Endothelial cell (in vitro differentiated cells): ENCODE measurements at regions not wholly inside any gene's neighbourhood (a gene's known extent, or its start where the extent isn't known, plus 50 kb on each side); places are given as distances from the start of the nearest gene placed in this dataset.

Experiments
- DNase-seq: peaks from one replicate; pipeline ENCODE4 v3.0.0; 2021; ENCODE audit warnings: low spot score
- H3K27ac Mint-ChIP-seq: one replicate; pipeline ENCODE4 v1.8.0; 2021; ENCODE audit warnings: mixed read lengths, inconsistent platforms; ENCODE audit not compliant: unreplicated experiment
- H3K27me3 Mint-ChIP-seq: one replicate; pipeline ENCODE4 v1.8.0; 2021; ENCODE audit warnings: mild to moderate bottlenecking, moderate library complexity, mixed read lengths, inconsistent platforms; ENCODE audit not compliant: unreplicated experiment
- H3K36me3 Mint-ChIP-seq: one replicate; pipeline ENCODE4 v1.8.0; 2021; ENCODE audit warnings: mild to moderate bottlenecking, low read depth, mixed read lengths, inconsistent platforms; ENCODE audit not compliant: unreplicated experiment
- H3K4me1 Mint-ChIP-seq: one replicate; pipeline ENCODE4 v1.8.0; 2021; ENCODE audit warnings: mild to moderate bottlenecking, mixed read lengths, inconsistent platforms; ENCODE audit not compliant: unreplicated experiment
- H3K4me3 Mint-ChIP-seq: one replicate; pipeline ENCODE4 v1.8.0; 2021; ENCODE audit warnings: mild to moderate bottlenecking, mixed read lengths, inconsistent platforms; ENCODE audit not compliant: unreplicated experiment
- H3K9me3 Mint-ChIP-seq: one replicate; pipeline ENCODE4 v1.8.0; 2021; ENCODE audit warnings: mixed read lengths, inconsistent platforms; ENCODE audit not compliant: unreplicated experiment
- TF ChIP-seq, protein P1 (sequence below): fragments of 200-600 bp; sonication (generic); IDR thresholded peaks from one replicate; pipeline ENCODE4 v1.5.0; 2021; ENCODE audit warnings: antibody characterized with exemption; ENCODE audit not compliant: unreplicated experiment

DNA sequence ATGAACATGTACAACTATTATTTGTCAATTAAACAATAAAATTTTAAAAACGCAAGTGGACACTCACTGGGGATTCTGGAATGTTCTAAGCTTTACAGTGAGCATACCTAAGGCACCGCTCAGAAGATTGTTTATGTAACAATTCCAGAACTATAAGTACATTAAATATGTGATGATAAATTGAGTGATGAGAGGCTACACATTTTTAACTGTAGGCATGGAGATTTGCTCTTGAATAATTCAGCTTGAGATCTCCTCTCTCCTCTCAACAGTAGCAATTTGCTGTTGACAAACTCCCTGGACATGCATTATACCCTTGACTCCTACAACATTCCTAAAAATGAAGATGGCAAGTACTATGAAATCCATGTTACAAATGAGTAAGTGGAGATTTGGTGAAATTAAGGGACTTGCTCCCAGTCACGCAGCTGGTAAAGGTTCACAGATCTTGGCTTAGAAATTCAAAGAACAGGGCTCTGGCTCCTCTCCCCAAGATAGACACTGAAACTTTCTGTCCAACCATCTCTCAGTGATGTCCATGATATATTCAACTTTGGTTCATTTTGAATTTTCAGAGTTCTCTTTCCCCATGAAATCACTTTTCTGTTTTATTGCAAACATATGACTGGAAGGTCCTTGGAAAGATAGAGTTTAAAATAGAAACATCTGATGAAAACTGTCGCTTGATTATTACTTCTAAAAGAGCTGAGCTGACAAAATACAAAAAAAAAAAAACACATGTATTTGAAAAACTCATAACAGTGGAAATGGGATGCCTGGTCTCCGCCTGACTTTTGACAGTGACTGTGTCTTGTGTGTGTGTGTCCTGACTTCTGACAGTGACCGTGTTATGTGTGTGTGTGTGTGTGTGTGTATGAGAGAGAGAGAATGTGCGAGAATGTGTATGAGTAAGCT is 488.3 kb downstream of the TNS3 start:
- no peaks in the 10 kb centered on the region for H3K4me1 Mint-ChIP-seq
- TF ChIP-seq, protein P1, sequence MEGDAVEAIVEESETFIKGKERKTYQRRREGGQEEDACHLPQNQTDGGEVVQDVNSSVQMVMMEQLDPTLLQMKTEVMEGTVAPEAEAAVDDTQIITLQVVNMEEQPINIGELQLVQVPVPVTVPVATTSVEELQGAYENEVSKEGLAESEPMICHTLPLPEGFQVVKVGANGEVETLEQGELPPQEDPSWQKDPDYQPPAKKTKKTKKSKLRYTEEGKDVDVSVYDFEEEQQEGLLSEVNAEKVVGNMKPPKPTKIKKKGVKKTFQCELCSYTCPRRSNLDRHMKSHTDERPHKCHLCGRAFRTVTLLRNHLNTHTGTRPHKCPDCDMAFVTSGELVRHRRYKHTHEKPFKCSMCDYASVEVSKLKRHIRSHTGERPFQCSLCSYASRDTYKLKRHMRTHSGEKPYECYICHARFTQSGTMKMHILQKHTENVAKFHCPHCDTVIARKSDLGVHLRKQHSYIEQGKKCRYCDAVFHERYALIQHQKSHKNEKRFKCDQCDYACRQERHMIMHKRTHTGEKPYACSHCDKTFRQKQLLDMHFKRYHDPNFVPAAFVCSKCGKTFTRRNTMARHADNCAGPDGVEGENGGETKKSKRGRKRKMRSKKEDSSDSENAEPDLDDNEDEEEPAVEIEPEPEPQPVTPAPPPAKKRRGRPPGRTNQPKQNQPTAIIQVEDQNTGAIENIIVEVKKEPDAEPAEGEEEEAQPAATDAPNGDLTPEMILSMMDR: no peak
- DNase-seq: no peak
- no peak overlapping the region for H3K27ac Mint-ChIP-seq
- H3K27me3 Mint-ChIP-seq: no peaks in the 10 kb centered on the region
- H3K9me3 Mint-ChIP-seq: no peaks in the 10 kb centered on the region
- no peak overlapping the region for H3K4me3 Mint-ChIP-seq
- H3K36me3 Mint-ChIP-seq: no peaks in the 10 kb centered on the region

DNA sequence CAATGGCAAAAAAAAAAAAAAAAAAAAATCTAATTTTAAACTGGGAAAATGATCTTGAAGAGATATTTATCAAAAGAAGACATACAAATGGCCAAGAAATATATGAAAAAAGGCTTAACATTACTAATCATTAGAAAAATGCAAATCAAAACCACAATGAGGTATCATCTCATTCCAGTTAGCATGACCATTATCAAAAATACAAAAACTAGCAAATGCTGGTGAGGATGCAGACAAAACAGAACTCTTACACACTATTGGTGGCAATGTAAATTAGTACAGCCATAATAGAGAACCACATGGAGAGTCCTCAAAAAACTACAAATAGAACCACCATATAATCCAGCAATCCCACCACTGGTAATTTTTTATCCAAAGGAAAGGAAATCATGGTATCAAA is 489.6 kb downstream of the TNS3 start:
- Mint-ChIP-seq H3K9me3 (no peaks in the 10 kb centered on the region), H3K4me3 (no peak overlapping the region), H3K27ac (no peak overlapping the region), H3K36me3 (no peaks in the 10 kb centered on the region), H3K4me1 (no peaks in the 10 kb centered on the region), H3K27me3 (no peaks in the 10 kb centered on the region)
- DNase-seq: no peak
- TF ChIP-seq, protein P1: no peak

DNA sequence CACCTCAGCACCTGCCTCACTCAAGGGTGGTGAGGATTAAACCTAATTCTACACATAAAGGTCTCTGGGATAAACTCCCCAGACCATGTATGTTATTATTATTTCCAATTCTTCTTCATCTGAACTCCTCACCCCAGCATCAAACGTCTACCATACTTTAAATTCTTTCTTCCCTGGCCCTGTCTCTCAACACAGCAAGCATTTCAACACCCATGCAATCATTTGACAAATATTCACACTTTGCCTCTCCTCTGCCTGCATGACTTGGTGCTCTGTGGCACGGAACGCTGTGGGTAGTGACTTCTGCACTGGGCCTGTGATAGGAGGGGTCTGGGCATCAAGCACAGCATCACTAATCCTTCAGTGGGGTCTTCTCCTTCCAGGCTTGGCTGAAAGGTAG is 490.8 kb downstream of the TNS3 start:
- TF ChIP-seq, protein P1: no peak
- H3K4me3 Mint-ChIP-seq: no peak overlapping the region
- H3K9me3 Mint-ChIP-seq: no peaks in the 10 kb centered on the region
- no peaks in the 10 kb centered on the region for H3K4me1 Mint-ChIP-seq
- no peaks in the 10 kb centered on the region for H3K27me3 Mint-ChIP-seq
- no peak overlapping the region for H3K27ac Mint-ChIP-seq
- H3K36me3 Mint-ChIP-seq: no peaks in the 10 kb centered on the region
- DNase-seq: no peak

DNA sequence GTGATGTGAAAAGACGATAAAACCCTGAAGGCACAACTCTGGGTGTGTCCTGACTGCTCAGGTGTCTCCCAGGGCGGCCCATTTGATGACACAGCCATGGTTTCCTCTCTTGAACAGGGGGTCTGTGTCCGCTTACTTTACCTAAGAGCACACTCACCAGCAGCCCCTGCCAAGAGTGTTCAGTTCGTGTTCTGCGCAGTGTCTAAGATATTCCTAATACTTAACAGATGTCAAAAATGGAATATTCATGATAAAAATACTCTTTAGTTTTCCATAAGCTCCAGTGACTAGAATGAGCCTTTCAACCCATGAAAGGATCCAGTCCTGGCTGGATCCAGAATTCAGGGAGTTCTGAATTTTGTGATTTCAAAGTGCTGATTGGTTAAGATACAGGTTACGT is 492.4 kb downstream of the TNS3 start:
- no peaks in the 10 kb centered on the region for H3K36me3 Mint-ChIP-seq
- H3K27ac Mint-ChIP-seq: no peak overlapping the region
- H3K4me3 Mint-ChIP-seq: no peak overlapping the region
- no peaks in the 10 kb centered on the region for H3K4me1 Mint-ChIP-seq
- H3K9me3 Mint-ChIP-seq: no peaks in the 10 kb centered on the region
- no peaks in the 10 kb centered on the region for H3K27me3 Mint-ChIP-seq
- TF ChIP-seq, protein P1: no peak
- no peak for DNase-seq

DNA sequence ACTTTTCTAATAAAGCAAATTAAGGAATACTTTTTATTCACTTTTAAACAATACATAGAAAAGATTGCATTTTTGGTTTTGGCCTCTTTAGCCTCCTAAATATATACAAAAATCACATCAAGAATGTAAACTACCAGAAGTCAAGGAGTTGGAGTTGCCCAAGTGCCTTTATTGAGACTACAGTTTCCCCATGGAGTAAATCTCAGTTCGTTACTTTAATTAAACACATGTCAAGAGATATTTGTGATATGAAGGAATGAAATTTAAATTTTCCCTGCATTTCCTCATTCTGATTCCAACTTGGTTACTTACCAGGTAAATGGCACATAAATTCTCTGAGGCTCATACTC is 492.9 kb downstream of the TNS3 start:
- Mint-ChIP-seq H3K36me3 (no peaks in the 10 kb centered on the region), H3K9me3 (no peaks in the 10 kb centered on the region), H3K27me3 (no peaks in the 10 kb centered on the region), H3K27ac (no peak overlapping the region), H3K4me1 (no peaks in the 10 kb centered on the region), H3K4me3 (no peak overlapping the region)
- no peak for DNase-seq
- TF ChIP-seq, protein P1: no peak
